ENCODE measurements at regions not wholly inside any gene's neighbourhood (a gene's known extent, or its start where the extent isn't known, plus 50 kb on each side); places are given as distances from the start of the nearest gene placed in this dataset.

- TF ChIP-seq POLR2A (IDR thresholded peaks at IDR 0.05), result no peak
- no peak for TF ChIP-seq CTCF (IDR thresholded peaks at IDR 0.05)
- no peak for DNase-seq (ENCODE audit: low spot score in 2 of 2)
- whole genome bisulfite sequencing, 2 donors, result 37 to 66% methylated on average over 1 of the region's 1 CpG
- intact Hi-C loops (cut with DNase I; ENCODE audit: low total_unique reads), result no loop called here
- no peak overlapping the region for H3K4me3 ChIP-seq (ENCODE audit: low read depth, poor library complexity, severe bottlenecking)
Measured at GRCh38 chr3:152891678-152892077, 56.7 kb downstream of the P2RY1 start.

GRCh38 chr3:152892446-152892845 is 57.5 kb downstream of the P2RY1 start:
- no peak for TF ChIP-seq CTCF (IDR thresholded peaks at IDR 0.05)
- no peak for TF ChIP-seq POLR2A (IDR thresholded peaks at IDR 0.05)
- no peak for DNase-seq (ENCODE audit: low spot score in 2 of 2)
- intact Hi-C loops (cut with DNase I; ENCODE audit: low total_unique reads), result no loop called here
- no peak overlapping the region for H3K4me3 ChIP-seq (ENCODE audit: low read depth, poor library complexity, severe bottlenecking)

DNA sequence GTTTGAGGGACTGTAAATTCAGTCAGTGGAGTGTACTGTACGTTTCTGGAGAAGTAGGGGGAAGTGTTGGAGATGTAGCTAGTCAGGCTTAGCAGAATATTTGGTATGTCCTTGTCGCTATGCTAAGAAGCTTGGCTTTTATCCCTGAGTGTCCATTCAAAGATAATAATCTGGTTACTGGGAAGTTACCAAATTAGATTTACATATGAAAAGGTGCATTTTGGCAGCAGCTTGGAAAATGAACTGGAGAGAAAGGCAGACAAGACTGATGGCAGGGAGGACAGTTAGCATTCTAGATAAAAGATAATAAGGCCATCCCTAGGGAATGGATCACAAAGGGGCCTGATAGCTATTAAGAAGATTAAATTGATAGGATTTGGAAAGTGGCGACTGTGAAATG is 58.7 kb downstream of the P2RY1 start:
- intact Hi-C loops (cut with DNase I; ENCODE audit: low total_unique reads), result no loop called here
- no peak overlapping the region for H3K4me3 ChIP-seq (ENCODE audit: low read depth, poor library complexity, severe bottlenecking)
- WGBS, 2 donors, result 40 to 74% methylated on average over 3 of the region's 3 CpGs
- DNase-seq (ENCODE audit: low spot score in 2 of 2), result no peak
- TF ChIP-seq POLR2A (IDR thresholded peaks at IDR 0.05) (no peak), CTCF (IDR thresholded peaks at IDR 0.05) (no peak)

DNA sequence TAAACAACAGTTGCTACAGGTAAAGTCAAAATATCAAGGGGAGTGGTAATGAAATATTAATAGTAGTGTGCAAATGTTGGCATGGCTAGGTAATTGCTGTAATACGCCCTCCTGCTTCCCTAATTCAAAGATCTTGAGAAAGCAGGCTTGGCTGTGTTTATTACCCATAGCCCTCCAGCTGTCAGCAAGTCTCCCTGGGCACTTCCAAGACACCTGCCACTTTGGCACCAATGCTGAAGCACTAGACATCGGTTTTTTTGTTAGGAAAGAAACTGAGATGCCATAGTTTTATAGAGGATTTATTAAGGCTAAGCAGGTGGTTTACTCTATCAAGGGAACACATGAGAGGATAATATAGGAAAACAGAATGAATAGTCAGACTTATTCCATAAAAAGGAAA is 64.4 kb downstream of the P2RY1 start:
- no peak overlapping the region for H3K4me3 ChIP-seq (ENCODE audit: low read depth, poor library complexity, severe bottlenecking)
- DNase-seq (ENCODE audit: low spot score in 2 of 2), result no peak
- TF ChIP-seq CTCF (IDR thresholded peaks at IDR 0.05), result no peak
- TF ChIP-seq POLR2A (IDR thresholded peaks at IDR 0.05), result no peak
- 50 to 66% methylated on average over 2 of the region's 2 CpGs for WGBS, 2 donors
- intact Hi-C loops (cut with DNase I; ENCODE audit: low total_unique reads), result no loop called here

DNA sequence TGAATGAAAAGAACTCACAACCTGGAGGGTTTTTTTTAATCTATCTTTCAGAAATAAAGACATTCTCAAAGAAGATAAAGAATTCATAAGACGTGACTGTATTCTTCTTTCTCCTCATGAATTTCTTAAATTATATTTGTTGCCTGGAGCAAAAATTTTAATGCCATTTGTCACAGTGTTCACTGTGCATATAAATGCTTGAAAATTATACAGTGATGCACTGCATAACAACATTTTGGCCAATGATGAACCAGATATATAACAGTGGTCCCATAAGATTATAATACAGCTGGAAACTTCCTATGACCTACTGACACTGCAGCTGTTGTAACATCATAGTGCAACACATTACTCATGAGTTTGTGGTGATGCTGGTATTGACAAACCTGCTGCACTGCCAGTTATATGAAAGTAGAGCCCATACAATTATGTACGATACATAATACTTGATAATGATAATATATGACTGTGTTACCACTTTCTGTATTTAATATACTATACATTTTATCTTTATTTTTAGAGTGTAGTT is 67.3 kb downstream of the P2RY1 start:
- no peak overlapping the region for H3K4me3 ChIP-seq (ENCODE audit: low read depth, poor library complexity, severe bottlenecking)
- intact Hi-C loops (cut with DNase I; ENCODE audit: low total_unique reads), result no loop called here
- 71 to 82% methylated on average over 2 of the region's 2 CpGs for WGBS, 2 donors
- no peak for TF ChIP-seq CTCF (IDR thresholded peaks at IDR 0.05)
- no peak for TF ChIP-seq POLR2A (IDR thresholded peaks at IDR 0.05)
- DNase-seq (ENCODE audit: low spot score in 2 of 2), result no peak

DNA sequence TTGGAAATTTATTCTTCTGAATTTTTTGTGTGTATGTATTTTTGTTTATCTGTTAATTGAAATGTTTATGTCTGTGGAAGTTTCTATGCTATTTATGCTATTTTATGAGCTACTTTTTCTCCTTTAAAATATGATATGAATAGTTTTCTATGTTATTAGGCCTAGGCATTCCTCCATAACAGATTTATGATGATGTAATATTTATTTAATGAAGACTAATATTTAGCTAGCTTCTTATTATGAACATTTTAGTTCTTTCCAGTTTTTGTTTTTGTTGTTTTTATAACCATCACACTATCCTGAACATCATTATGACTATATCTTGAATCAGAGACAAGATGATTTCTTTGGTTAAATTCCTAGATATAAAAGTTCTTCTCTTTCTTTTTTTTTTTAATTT is 70.7 kb downstream of the P2RY1 start:
- no peak for TF ChIP-seq CTCF (IDR thresholded peaks at IDR 0.05)
- H3K4me3 ChIP-seq (ENCODE audit: low read depth, poor library complexity, severe bottlenecking), result no peak overlapping the region
- intact Hi-C loops (cut with DNase I; ENCODE audit: low total_unique reads), result no loop called here

More for the DNA sequence above, 70.7 kb downstream of the P2RY1 start:
- no peak for DNase-seq (ENCODE audit: low spot score in 2 of 2)

All from lower leg skin (tissue), 4 donors.